ENCODE measurements at regions not wholly inside any gene's neighbourhood (a gene's known extent, or its start where the extent isn't known, plus 50 kb on each side); places are given as distances from the start of the nearest gene placed in this dataset.

DNA sequence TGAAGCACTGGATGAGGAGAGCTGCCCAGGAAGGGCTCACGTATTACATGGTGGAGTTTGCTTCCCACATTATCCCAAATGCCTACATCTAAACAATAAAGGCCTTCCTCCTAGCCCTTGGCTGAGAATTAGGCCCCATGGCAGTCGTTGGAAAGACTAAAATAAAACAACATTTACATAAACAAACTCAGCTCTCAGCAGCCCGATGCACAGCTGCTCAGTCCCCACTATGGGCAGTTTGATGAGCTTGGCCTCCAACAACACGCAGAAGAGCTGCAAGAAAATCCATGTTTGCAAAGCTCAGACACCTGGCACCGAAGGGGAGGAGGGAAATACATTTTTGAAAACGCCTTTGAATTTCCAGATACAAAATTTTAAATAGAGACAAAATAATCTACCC is 352.4 kb downstream of the EIPR1 start:
- TF ChIP-seq, protein P1, sequence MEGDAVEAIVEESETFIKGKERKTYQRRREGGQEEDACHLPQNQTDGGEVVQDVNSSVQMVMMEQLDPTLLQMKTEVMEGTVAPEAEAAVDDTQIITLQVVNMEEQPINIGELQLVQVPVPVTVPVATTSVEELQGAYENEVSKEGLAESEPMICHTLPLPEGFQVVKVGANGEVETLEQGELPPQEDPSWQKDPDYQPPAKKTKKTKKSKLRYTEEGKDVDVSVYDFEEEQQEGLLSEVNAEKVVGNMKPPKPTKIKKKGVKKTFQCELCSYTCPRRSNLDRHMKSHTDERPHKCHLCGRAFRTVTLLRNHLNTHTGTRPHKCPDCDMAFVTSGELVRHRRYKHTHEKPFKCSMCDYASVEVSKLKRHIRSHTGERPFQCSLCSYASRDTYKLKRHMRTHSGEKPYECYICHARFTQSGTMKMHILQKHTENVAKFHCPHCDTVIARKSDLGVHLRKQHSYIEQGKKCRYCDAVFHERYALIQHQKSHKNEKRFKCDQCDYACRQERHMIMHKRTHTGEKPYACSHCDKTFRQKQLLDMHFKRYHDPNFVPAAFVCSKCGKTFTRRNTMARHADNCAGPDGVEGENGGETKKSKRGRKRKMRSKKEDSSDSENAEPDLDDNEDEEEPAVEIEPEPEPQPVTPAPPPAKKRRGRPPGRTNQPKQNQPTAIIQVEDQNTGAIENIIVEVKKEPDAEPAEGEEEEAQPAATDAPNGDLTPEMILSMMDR (IDR thresholded peaks at IDR 0.05), result no peak
- TF ChIP-seq POLR2A (IDR thresholded peaks at IDR 0.05; ENCODE audit: low read depth), result no peak
